Memory B cell (primary cell): ENCODE measurements at regions not wholly inside any gene's neighbourhood (a gene's known extent, or its start where the extent isn't known, plus 50 kb on each side); places are given as distances from the start of the nearest gene placed in this dataset.
A peak's percentile ranks its signal among the peaks of the same experiment; 100 is the strongest.
"Not testable (repeated sequence)": the region's sequence is repeated elsewhere in the genome, so short reads cannot be mapped to it uniquely, and the experiment has no call there.

Source experiments
- ATAC-seq: fragments of 150-1000 bp; cut with Tn5 transposase; 2 replicates; pipeline ENCODE4 v1.10.0; 2021; ENCODE audit warnings: low read depth, mild to moderate bottlenecking, moderate library complexity
- DNase-seq, 2 donors: peaks; one replicate each; pipeline ENCODE4 v3.0.0; 2022; ENCODE audit warnings: low spot score in 2 of 2
- H3K27ac Mint-ChIP-seq: one replicate; pipeline ENCODE4 v1.8.0; 2022; ENCODE audit warnings: mild to moderate bottlenecking, moderate library complexity, mixed read lengths
- H3K27me3 Mint-ChIP-seq: one replicate; pipeline ENCODE4 v1.8.0; 2022; ENCODE audit warnings: mixed read lengths
- H3K36me3 Mint-ChIP-seq: one replicate; pipeline ENCODE4 v1.8.0; 2022; ENCODE audit warnings: mild to moderate bottlenecking, mixed read lengths
- H3K4me1 Mint-ChIP-seq: one replicate; pipeline ENCODE4 v1.8.0; 2022; ENCODE audit warnings: mixed read lengths
- H3K4me3 Mint-ChIP-seq: one replicate; pipeline ENCODE4 v1.8.0; 2022; ENCODE audit warnings: mild to moderate bottlenecking, moderate library complexity, mixed read lengths
- H3K9me3 Mint-ChIP-seq: one replicate; pipeline ENCODE4 v1.8.0; 2022; ENCODE audit warnings: mixed read lengths

- DNase-seq (no peak), ATAC-seq (no peak)
- H3K27ac Mint-ChIP-seq, result no peak overlapping the region
- H3K9me3 Mint-ChIP-seq, result no peaks in the 10 kb centered on the region
- H3K4me3 Mint-ChIP-seq, result no peak overlapping the region
- H3K27me3 Mint-ChIP-seq, result no peaks in the 10 kb centered on the region
- H3K36me3 Mint-ChIP-seq, result no peaks in the 10 kb centered on the region
- H3K4me1 Mint-ChIP-seq, result no peaks in the 10 kb centered on the region
Observed at GRCh38 chr6:92684386-92684785, 735.0 kb downstream of the EPHA7 start.

DNA sequence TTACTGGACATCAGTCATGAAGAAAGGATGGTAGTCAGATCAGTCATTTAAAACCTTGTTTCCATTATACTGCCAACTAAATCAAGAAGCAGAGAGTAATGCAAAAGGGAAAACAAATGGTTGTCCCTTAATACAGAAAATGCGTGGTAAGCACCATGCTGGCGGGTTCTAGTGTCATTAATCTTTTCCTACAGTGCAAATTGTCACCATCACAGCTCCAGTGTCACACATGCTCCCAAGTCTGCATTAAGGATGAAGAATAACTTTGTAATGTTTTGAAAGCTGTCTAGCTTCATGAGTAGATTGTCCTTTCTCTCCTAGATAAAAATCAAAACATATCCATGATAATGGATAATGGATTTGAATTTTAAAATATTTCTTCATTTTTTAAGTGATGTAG is 735.6 kb downstream of the EPHA7 start:
- no peak overlapping the region for H3K4me3 Mint-ChIP-seq
- ATAC-seq, result no peak

GRCh38 chr6:92682516-92683398 is 736.6 kb downstream of the EPHA7 start:
- no peak for DNase-seq
- no peaks in the 10 kb centered on the region for H3K4me1 Mint-ChIP-seq
- no peak overlapping the region for H3K4me3 Mint-ChIP-seq

More for the DNA sequence above, 735.6 kb downstream of the EPHA7 start:
- Mint-ChIP-seq H3K27ac (no peak overlapping the region), H3K36me3 (no peaks in the 10 kb centered on the region), H3K4me1 (no peaks in the 10 kb centered on the region), H3K9me3 (no peaks in the 10 kb centered on the region), H3K27me3 (no peaks in the 10 kb centered on the region)
- no peak for DNase-seq

DNA sequence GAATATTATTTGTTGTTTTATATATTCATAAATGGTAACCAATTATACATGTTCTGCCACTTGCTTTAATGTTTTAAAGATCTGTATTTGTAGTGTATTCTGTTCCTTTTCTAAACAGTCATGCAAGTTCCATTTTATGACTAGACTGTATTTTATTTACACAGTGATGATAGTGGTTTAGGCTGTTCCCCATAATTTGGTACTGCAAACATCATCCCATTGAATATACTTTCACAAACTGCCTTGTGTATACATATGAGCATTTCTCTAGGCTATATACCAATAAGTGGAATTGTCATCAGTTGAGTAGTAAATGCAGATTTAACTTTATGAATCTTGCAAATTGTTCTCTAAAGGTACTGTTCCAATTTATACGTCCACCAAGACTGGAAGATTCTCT is 738.0 kb downstream of the EPHA7 start:
- Mint-ChIP-seq H3K4me1 (no peaks in the 10 kb centered on the region), H3K27ac (no peak overlapping the region), H3K36me3 (no peaks in the 10 kb centered on the region), H3K27me3 (no peaks in the 10 kb centered on the region), H3K4me3 (no peak overlapping the region), H3K9me3 (no peaks in the 10 kb centered on the region)
- DNase-seq, result no peak
- ATAC-seq, result no peak

More at GRCh38 chr6:92682516-92683398, 736.6 kb downstream of the EPHA7 start:
- H3K27me3 Mint-ChIP-seq, result no peaks in the 10 kb centered on the region
- H3K9me3 Mint-ChIP-seq, result no peaks in the 10 kb centered on the region
- no peaks in the 10 kb centered on the region for H3K36me3 Mint-ChIP-seq
- H3K27ac Mint-ChIP-seq, result no peak overlapping the region
- no peak for ATAC-seq

- not testable (repeated sequence) for ATAC-seq, DNase-seq, H3K9me3 Mint-ChIP-seq, H3K27ac Mint-ChIP-seq, H3K36me3 Mint-ChIP-seq, H3K4me1 Mint-ChIP-seq, H3K27me3 Mint-ChIP-seq
- peak overlapping the region; percentile 2 for H3K4me3 Mint-ChIP-seq
Observed at GRCh38 chr6:92671462-92671861, 747.9 kb downstream of the EPHA7 start.

GRCh38 chr6:92667843-92668242 is 751.5 kb downstream of the EPHA7 start:
- ATAC-seq (no peak), DNase-seq (no peak)
- Mint-ChIP-seq H3K4me3 (no peak overlapping the region), H3K9me3 (peaks cover 8% of the 10 kb centered on the region), H3K4me1 (no peaks in the 10 kb centered on the region), H3K27me3 (no peaks in the 10 kb centered on the region), H3K36me3 (no peaks in the 10 kb centered on the region), H3K27ac (no peak overlapping the region)

GRCh38 chr6:92648364-92649086 is 770.8 kb downstream of the EPHA7 start:
- Mint-ChIP-seq H3K4me3 (no peak overlapping the region), H3K36me3 (no peaks in the 10 kb centered on the region), H3K9me3 (no peaks in the 10 kb centered on the region), H3K27ac (no peak overlapping the region), H3K4me1 (no peaks in the 10 kb centered on the region), H3K27me3 (no peaks in the 10 kb centered on the region)
- no peak for DNase-seq
- no peak for ATAC-seq

GRCh38 chr6:92647630-92648029 is 771.7 kb downstream of the EPHA7 start:
- Mint-ChIP-seq H3K9me3 (no peaks in the 10 kb centered on the region), H3K27me3 (no peaks in the 10 kb centered on the region), H3K4me3 (no peak overlapping the region), H3K27ac (no peak overlapping the region), H3K4me1 (no peaks in the 10 kb centered on the region), H3K36me3 (no peaks in the 10 kb centered on the region)
- DNase-seq (no peak), ATAC-seq (no peak)

GRCh38 chr6:92644104-92644791 is 775.1 kb downstream of the EPHA7 start:
- not testable (repeated sequence) for H3K27ac Mint-ChIP-seq, H3K36me3 Mint-ChIP-seq, DNase-seq, ATAC-seq, H3K4me1 Mint-ChIP-seq, H3K4me3 Mint-ChIP-seq, H3K9me3 Mint-ChIP-seq, H3K27me3 Mint-ChIP-seq

DNA sequence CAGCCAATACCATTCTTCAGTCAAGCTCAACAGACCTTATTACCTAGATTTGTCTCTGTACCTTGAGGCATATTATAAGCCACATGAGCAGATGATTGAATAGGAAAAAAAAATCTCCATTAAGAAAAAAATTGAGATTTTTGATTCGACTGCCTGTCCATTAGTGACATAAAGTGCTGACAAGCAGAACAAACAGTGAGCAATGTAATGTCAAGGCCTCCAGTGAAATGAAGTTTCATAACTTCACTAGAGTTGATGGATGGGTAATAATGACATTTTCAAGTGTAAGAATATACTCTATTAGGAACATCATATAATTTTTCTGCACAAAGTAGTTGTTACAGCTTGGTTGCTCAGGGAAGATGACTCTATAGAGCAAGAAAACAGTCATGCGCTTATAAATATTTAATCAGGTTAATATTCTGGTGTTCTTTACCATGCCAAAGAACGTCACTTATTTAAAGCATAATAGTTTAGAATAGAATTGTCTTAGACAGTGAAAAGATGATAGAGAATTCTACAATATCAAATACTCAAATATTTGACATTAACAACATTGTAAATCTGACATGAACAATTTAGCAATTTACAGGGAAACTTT is 783.7 kb downstream of the EPHA7 start:
- Mint-ChIP-seq H3K36me3 (no peaks in the 10 kb centered on the region), H3K4me1 (no peaks in the 10 kb centered on the region), H3K4me3 (no peak overlapping the region)

GRCh38 chr6:92634561-92634960 is 784.8 kb downstream of the EPHA7 start:
- H3K36me3 Mint-ChIP-seq, result no peaks in the 10 kb centered on the region
- peaks cover 8% of the 10 kb centered on the region for H3K9me3 Mint-ChIP-seq
- no peak overlapping the region for H3K4me3 Mint-ChIP-seq
- H3K4me1 Mint-ChIP-seq, result no peaks in the 10 kb centered on the region
- DNase-seq (no peak), ATAC-seq (no peak)
- H3K27ac Mint-ChIP-seq, result no peak overlapping the region
- no peaks in the 10 kb centered on the region for H3K27me3 Mint-ChIP-seq

More for the DNA sequence above, 783.7 kb downstream of the EPHA7 start:
- DNase-seq (no peak), ATAC-seq (no peak)
- Mint-ChIP-seq H3K27ac (no peak overlapping the region), H3K27me3 (no peaks in the 10 kb centered on the region), H3K9me3 (peaks cover 8% of the 10 kb centered on the region)

- Mint-ChIP-seq H3K9me3 (peaks cover 6% of the 10 kb centered on the region), H3K27me3 (no peaks in the 10 kb centered on the region), H3K4me1 (no peaks in the 10 kb centered on the region), H3K4me3 (no peak overlapping the region), H3K27ac (no peak overlapping the region), H3K36me3 (no peaks in the 10 kb centered on the region)
- ATAC-seq, result no peak
- no peak for DNase-seq
Observed at GRCh38 chr6:92623431-92623830, 795.9 kb downstream of the EPHA7 start.

DNA sequence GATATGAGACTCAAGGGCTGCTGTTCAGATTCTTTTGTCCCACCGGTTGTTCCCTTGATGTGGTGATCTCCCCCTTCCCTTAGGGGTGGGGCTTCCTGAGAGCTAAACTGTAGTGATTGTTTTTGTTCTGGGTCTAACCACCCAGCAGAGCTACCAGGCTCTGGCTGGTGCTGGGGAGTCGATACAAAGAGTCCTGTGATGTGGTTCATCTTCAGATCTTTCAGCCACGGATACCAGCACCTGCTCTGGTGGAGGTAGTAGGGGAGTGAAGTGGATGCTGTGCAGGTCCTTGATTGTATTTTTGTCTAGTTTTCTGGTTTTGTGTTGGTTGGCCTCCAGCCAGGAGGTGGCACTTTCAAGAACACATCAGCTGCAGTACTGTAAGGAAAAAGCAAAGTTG is 801.6 kb downstream of the EPHA7 start:
- Mint-ChIP-seq H3K27me3 (no peaks in the 10 kb centered on the region), H3K4me1 (no peaks in the 10 kb centered on the region), H3K27ac (no peak overlapping the region), H3K9me3 (peaks cover 6% of the 10 kb centered on the region), H3K4me3 (no peak overlapping the region), H3K36me3 (no peaks in the 10 kb centered on the region)
- ATAC-seq, result no peak
- DNase-seq, result no peak

- Mint-ChIP-seq H3K4me3 (no peak overlapping the region), H3K27me3 (no peaks in the 10 kb centered on the region)
Observed at GRCh38 chr6:92608751-92609150, 810.6 kb downstream of the EPHA7 start.

More at GRCh38 chr6:92608751-92609150, 810.6 kb downstream of the EPHA7 start:
- Mint-ChIP-seq H3K9me3 (peaks cover 16% of the 10 kb centered on the region), H3K36me3 (no peaks in the 10 kb centered on the region), H3K4me1 (no peaks in the 10 kb centered on the region), H3K27ac (no peak overlapping the region)
- ATAC-seq (no peak), DNase-seq (no peak)
